ENCODE measurements at regions not wholly inside any gene's neighbourhood (a gene's known extent, or its start where the extent isn't known, plus 50 kb on each side); places are given as distances from the start of the nearest gene placed in this dataset.
"Not testable (repeated sequence)": the region's sequence is repeated elsewhere in the genome, so short reads cannot be mapped to it uniquely, and the experiment has no call there.

DNA sequence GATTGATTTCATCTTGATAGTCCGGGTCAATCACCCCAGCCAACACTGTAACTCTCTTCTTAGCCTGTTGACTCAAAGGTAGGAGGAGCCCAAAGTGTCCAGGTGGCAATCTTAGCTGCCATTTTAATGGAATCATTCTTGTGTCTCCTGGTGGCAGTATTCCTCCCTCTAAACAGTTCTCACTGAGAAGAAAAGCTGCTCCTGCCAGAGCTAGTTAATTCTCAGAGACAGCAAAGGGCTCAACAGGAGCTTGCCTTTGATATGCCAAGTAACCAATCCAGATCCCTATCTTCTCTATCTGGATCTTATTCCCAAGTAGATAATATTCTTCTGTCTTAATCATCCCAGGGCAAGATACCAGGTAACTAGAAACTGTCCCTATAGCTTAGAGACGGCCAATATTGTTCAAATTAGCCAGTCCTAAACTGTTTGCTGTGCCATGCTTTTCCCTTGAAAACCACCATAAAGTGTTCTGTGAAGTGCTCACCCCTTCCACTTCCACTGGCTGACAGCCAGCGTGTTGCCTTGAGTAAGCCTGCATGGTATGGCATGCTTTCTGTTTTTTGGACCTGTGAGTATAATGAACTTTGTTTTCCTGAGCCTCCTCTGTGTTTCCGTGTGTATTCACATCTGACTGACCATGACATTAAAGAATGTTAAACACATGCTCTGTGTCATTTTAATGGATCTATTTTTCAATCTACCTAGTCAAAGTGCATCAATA is 463.7 kb upstream of the SLITRK5 start:
- no peak for DNase-seq

- no peak for DNase-seq
Observed at GRCh38 chr13:87208636-87209035, 462.5 kb upstream of the SLITRK5 start.

DNA sequence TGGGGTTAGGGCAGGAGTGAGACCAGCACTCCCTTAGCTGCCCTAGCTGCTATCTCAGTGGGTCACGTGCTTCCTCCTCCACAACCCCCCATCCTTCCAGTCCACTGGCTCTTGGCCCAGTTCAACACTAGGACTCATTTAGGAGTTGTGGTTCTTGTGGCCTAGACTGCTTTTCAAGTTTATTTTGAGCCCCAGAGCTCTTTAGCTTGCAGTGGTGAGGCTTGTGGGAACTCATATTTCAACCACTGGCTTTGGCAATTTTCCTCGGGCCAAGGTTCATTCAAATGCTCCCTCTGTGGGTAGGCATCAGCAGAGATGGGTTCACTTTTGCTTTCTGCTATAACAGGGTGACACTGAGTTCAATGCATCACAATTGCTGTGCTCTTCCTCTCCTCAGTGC is 436.2 kb upstream of the SLITRK5 start:
- DNase-seq = no peak

- no peak for DNase-seq
Observed at GRCh38 chr13:87235621-87236020, 435.6 kb upstream of the SLITRK5 start.

GRCh38 chr13:87244256-87244890 is 426.8 kb upstream of the SLITRK5 start:
- DNase-seq = no peak

DNA sequence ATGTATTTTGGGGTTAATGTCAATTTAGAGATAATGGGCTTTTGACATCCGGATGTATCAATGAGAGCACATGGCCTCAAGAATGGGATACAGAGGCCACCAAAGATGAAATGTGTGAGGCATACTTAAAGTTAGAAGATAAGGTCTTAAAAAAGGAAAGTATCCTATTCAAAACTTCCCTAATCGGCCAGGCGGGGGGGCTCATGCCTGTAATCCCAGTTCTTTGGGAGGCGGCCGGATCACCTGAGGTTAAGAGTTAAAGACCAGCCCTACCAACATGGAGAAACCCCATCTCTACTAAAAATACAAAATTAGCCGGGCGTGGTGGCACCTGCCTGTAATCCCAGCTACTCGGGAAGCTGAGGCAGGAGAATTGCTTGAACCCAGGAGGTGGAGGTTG is 421.3 kb upstream of the SLITRK5 start:
- DNase-seq = not testable (repeated sequence)

GRCh38 chr13:87255394-87255793 is 415.8 kb upstream of the SLITRK5 start:
- no peak for DNase-seq

GRCh38 chr13:87259479-87260083 is 411.6 kb upstream of the SLITRK5 start:
- DNase-seq = peak; percentile 3

GRCh38 chr13:87274209-87274819 is 396.9 kb upstream of the SLITRK5 start:
- peak; percentile 70 for DNase-seq

- no peak for DNase-seq
Observed at GRCh38 chr13:87280139-87280538, 391.0 kb upstream of the SLITRK5 start.

DNA sequence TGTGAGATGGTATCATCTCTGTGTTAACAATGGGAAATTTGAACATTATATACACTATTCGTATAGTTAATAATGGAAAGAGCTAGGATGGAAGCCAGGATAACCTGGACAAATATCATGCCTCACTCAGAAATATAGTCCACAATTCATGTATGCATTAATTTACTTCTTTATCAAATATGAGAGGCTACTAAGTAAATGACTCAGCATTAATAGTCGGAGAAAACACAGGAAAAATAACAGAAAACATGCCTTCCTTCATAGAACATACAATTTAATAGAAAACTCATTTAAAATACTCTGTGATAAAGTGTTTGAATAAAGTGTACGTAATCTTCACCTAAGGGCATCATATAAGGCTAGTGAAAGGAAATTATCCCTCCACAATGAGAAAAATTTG is 383.4 kb upstream of the SLITRK5 start:
- DNase-seq = no peak

DNA sequence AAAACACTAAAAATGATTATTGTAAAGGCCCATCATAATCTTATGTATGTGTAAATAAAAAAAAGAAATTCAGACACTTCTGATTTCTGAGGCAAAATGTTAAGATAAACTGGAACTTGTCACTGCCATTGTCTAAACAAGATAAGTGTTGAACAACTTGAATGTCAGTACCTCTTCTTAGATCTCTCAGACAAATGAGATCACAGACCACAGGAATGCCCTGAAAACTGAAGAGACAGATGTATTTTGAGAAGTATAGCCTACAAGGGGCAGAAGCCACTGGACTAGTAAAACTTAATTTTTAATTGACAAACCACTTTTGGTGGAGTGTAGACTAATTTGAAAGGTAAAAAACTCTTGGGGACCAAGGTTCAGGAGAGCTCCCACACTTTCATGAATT is 375.5 kb upstream of the SLITRK5 start:
- no peak for DNase-seq

DNA sequence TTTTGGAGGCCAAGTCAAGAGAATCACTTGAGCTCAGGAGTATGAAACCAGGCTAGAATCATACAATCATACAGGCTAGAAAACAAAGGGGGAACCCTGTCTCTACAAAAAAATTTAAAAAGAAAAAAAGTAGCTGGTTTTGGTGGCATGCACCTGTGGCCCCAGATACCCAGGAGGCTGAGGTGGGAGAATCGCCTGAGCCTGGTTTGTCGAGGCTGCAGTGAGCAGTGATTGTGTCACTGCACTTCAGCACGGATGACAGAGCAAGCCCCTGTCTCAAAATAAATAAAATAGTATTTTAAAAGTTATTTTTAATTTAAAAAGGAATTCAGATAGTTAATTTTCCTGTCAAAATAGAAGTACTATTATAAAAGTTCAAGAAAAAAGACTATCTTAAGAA is 369.1 kb upstream of the SLITRK5 start:
- no peak for DNase-seq

DNA sequence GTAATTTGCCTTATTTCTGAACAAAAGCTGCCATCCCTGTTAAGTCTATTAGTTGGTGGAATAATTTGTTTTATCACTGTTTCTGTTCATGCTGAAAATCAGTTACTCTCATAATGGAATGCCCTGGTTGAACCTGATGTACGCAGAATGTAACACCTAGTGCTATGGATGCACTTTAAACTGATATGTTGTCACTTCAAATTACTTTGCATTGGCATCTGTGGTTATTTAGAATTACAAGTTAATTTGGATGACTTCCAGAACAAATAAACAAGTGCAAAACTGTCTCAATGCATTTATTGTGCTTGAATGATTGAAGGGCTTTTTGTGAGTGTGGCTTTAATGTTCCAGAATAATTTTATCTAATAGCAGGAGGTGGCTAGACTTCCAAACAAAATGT is 368.2 kb upstream of the SLITRK5 start:
- DNase-seq = no peak

- no peak for DNase-seq
Observed at GRCh38 chr13:87311165-87311564, 360.0 kb upstream of the SLITRK5 start.

DNA sequence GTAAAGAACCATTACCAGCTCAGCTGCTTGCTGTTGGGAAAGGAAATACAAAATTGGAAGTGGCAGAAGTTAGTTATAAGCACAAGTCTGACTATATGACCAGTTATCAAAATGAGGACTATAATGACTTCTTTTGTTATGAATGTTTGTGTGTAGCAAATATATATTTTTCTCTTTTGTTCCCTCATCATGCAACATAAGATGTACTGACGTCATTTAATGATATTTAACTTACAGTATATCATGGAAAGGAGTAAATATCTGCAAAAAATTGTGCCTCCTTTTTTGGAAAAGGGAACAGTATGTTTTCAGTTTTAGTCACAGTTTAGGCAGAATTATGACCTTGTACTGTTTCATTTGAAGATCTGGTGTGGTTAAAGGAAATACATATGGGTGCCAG is 356.3 kb upstream of the SLITRK5 start:
- no peak for DNase-seq

DNA sequence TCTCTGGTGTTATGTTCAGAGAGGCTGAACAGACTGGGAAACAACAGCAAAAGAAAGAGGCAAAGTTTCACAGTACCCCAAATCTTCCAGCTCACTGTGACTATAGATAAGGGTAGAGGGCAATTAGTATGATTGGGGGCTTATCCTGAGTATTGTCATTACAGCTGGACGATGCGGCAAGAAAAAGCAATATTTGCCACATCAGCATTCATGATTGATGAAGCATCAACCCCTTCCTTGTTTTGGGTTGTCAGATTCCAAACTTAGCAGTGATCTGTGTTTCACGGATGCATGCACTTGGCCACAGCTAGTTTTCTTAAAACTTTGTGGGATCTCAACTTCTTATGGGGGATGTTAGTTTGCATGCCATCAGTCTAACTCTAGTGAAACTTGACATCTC is 348.8 kb upstream of the SLITRK5 start:
- no peak for DNase-seq

DNA sequence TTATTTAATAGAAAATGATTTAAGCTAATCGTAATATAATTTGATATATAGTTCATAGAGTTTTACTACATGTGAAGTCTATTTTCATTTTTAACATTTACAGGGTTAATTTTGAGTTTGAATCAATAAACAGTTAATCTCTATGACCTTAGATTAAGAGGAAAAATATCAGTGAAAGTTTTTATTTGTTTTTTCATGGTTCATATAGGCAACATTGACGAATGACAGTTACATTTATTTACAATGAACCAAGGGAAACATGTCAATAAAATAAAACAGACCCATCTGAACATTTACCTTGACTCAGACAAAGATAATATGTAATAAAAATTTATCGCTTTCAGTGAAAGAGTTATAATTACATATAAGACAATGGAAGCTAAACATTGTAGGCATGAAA is 346.6 kb upstream of the SLITRK5 start:
- no peak for DNase-seq

- DNase-seq = peak; percentile 11
Observed at GRCh38 chr13:87331178-87331577, 340.0 kb upstream of the SLITRK5 start.

DNA sequence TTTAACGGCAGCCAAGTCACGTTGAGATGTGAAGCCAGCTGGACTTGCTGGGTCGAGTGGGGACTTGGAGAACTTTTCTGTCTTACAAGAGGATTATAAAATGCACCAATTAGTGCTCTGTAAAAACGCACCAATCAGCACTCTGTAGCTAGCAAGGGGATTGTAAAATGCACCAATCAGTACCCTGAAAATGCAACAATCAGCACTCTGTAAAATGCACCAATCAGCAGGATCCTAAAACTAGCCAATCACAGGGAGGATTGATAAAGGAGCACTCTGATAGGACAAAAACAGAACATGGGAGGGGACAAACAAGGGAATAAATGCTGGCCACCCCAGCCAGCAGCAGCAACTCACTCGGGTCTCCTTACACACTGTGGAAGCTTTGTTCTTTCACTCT is 337.6 kb upstream of the SLITRK5 start:
- no peak for DNase-seq

GRCh38 chr13:87334176-87334575 is 337.0 kb upstream of the SLITRK5 start:
- no peak for DNase-seq

DNA sequence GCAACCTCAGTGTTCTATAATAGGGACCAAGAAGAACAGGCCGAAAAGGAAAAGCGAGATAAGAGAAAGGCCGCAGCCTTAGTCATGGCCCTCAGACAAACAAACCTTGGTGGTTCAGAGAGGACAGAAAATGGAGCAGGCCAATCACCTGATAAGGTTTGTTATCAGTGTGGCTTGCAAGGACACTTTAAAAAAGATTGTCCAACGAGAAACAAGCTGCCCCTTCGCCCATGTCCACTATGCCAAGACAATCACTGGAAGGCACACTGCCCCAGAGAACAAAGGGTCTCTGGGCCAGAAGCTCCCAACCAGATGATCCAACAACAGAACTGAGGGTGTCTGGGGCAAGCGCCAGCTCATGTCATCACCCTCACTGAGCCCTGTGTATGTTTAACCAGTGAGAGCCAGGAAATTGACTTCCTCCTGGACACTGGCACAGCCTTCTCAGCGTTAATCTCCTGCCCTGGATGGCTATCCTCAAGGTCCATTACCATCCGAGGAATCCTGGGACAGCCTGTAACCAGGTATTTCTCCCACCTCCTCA is 334.8 kb upstream of the SLITRK5 start:
- not testable (repeated sequence) for DNase-seq

- no peak for DNase-seq
Observed at GRCh38 chr13:87344176-87344575, 327.0 kb upstream of the SLITRK5 start.
